GM12878 (cell line): ENCODE measurements at regions not wholly inside any gene's neighbourhood (a gene's known extent, or its start where the extent isn't known, plus 50 kb on each side); places are given as distances from the start of the nearest gene placed in this dataset.

Experiments
- ATAC-seq: fragments of 200-7000 bp; cut with Tn5 transposase; 3 replicates; pipeline ENCODE4 v1.9.1; 2020; ENCODE audit warnings: mild to moderate bottlenecking, moderate library complexity
- BruUV-seq: library from RNA; stranded (reverse); fragments of 400-500 nt; replicated peaks from 2 replicates; lab custom pipeline; 2021; lab: Mats Ljungman, UMichigan
- CTCF ChIA-PET: fragments of 300-600 bp; sonication (Branson Sonifier 250); formaldehyde crosslinking; extraction: SDS; loops from one replicate; lab custom pipeline; 2021; ENCODE audit warnings: inconsistent platforms; lab: Yijun Ruan, JAX
- POLR2A ChIA-PET: fragments of 350-600 bp; formaldehyde crosslinking; extraction: SDS; loops from one replicate; lab custom pipeline; 2021; ENCODE audit warnings: inconsistent platforms; lab: Charles Lee
- RAD21 ChIA-PET: fragments of 300-600 bp; sonication (Branson Sonifier 250); formaldehyde crosslinking; loops from one replicate; lab custom pipeline; 2023; ENCODE audit warnings: antibody characterized with exemption; ENCODE audit not compliant: unreplicated experiment; lab: Charles Lee
- SMC1A ChIA-PET: fragments of 300-600 bp; sonication (Branson Sonifier 250); formaldehyde crosslinking; loops from one replicate; lab custom pipeline; 2023; ENCODE audit not compliant: unreplicated experiment, uncharacterized antibody; lab: Charles Lee
- DNase-seq: peaks from one replicate; pipeline ENCODE4 v3.0.0-alpha.2; 2011; ENCODE audit warnings: low read depth, low spot score
- FAIRE-seq: peaks from 3 replicates; lab custom pipeline; 2011; peaks lifted over from hg19 to GRCh38; lab: Jason Lieb, UNC
- H2AFZ ChIP-seq: 2 replicates; pipeline ENCODE4 v1.6.0; 2011; ENCODE audit warnings: low read depth, low read length, control low read depth; ENCODE audit not compliant: control insufficient read depth
- H3K27ac ChIP-seq: 2 replicates; pipeline ENCODE4 v1.5.1; 2011; ENCODE audit warnings: control low read depth; ENCODE audit not compliant: control insufficient read depth, insufficient read depth
- H3K27me3 ChIP-seq, 2 experiments: replicated peaks in 1 of 2; 2 replicates each; pipeline versions ENCODE4 v1.6.0 to v1.6.1; 2011; ENCODE audit warnings: low read length in 1 of 2; ENCODE audit not compliant: control insufficient read depth in 2 of 2, insufficient read depth in 2 of 2
- H3K36me3 ChIP-seq, 2 experiments: 2 replicates each; pipeline ENCODE4 v1.5.1; 2011; ENCODE audit warnings: low read length in 1 of 2; ENCODE audit not compliant: control insufficient read depth in 2 of 2, insufficient read depth in 2 of 2
- H3K4me1 ChIP-seq: 2 replicates; pipeline ENCODE4 v1.6.1; 2011; ENCODE audit warnings: mild to moderate bottlenecking, low read length, moderate library complexity, mixed read lengths; ENCODE audit not compliant: control insufficient read depth, insufficient read depth
- H3K4me2 ChIP-seq: 2 replicates; pipeline ENCODE4 v1.6.0; 2011; ENCODE audit warnings: control low read depth; ENCODE audit not compliant: control insufficient read depth, insufficient read depth
- H3K4me3 ChIP-seq: fragments of 200-600 bp; sonication (generic); 2 replicates; pipeline ENCODE4 v1.5.1; 2016
- H3K79me2 ChIP-seq: 2 replicates; pipeline ENCODE4 v1.6.0; 2011; ENCODE audit warnings: low read length; ENCODE audit not compliant: control insufficient read depth, insufficient read depth
- H3K9ac ChIP-seq: 2 replicates; pipeline ENCODE4 v1.8.0; 2011; ENCODE audit warnings: low read length, control low read depth, mixed read lengths; ENCODE audit not compliant: control insufficient read depth, insufficient read depth
- H3K9me3 ChIP-seq: replicated peaks from 3 replicates; pipeline ENCODE4 v1.5.1; 2011; ENCODE audit warnings: mild to moderate bottlenecking, low read length; ENCODE audit not compliant: control insufficient read depth, insufficient read depth
- H4K20me1 ChIP-seq: 2 replicates; pipeline ENCODE4 v1.6.0; 2011; ENCODE audit not compliant: control insufficient read depth, insufficient read depth
- BHLHE40 ChIP-seq, 2 experiments: fragments of 450-650 bp in 1 of 2; IDR thresholded peaks; 2 replicates each; pipeline ENCODE4 v1.6.1; 2011 to 2017; ENCODE audit warnings: low read depth in 2 of 2, borderline replicate concordance in 1 of 2, improper control_type of control experiment in 1 of 2, low read length in 1 of 2, mild to moderate bottlenecking in 1 of 2
- BRCA1 ChIP-seq: IDR thresholded peaks from 2 replicates; pipeline ENCODE4 v1.6.1; 2011; ENCODE audit warnings: low read depth, low read length, improper control_type of control experiment
- CBX3 ChIP-seq: fragments of 200-600 bp; sonication (generic); IDR thresholded peaks from 2 replicates; pipeline ENCODE4 v1.6.1; 2016; ENCODE audit warnings: low read depth, borderline replicate concordance
- KAT2A ChIP-seq: conservative IDR thresholded peaks from 2 replicates; pipeline ENCODE4 v1.6.1; 2011; ENCODE audit warnings: low read depth, low read length; ENCODE audit not compliant: control insufficient read depth
- KLF5 ChIP-seq: fragments of 450-650 bp; IDR thresholded peaks from 2 replicates; pipeline ENCODE4 v1.6.1; 2014; ENCODE audit warnings: mild to moderate bottlenecking; ENCODE audit not compliant: partially characterized antibody
- MEF2A ChIP-seq: IDR thresholded peaks from 2 replicates; pipeline ENCODE4 v1.6.1; 2011; ENCODE audit warnings: low read depth, mild to moderate bottlenecking, low read length, moderate library complexity; ENCODE audit not compliant: insufficient read depth
- MLLT1 ChIP-seq: fragments of 450-650 bp; IDR thresholded peaks from 2 replicates; pipeline ENCODE4 v1.6.1; 2016; ENCODE audit warnings: mild to moderate bottlenecking
- MXI1 ChIP-seq: fragments of 150-350 bp; IDR thresholded peaks from 2 replicates; pipeline ENCODE4 v1.6.1; 2011; ENCODE audit warnings: low read depth, mild to moderate bottlenecking, inconsistent platforms, low read length, improper control_type of control experiment
- POLR2AphosphoS2 ChIP-seq: IDR thresholded peaks from 2 replicates; pipeline ENCODE4 v1.6.1; 2011; ENCODE audit warnings: low read depth, mild to moderate bottlenecking, low read length, improper control_type of control experiment, moderate library complexity
- POLR2AphosphoS5 ChIP-seq: IDR thresholded peaks from 2 replicates; pipeline ENCODE4 v1.6.1; 2011; ENCODE audit warnings: mild to moderate bottlenecking, low read length, inconsistent platforms
- SMAD5 ChIP-seq: IDR thresholded peaks from 2 replicates; pipeline ENCODE4 v1.6.1; 2016; ENCODE audit warnings: antibody characterized with exemption, low read depth
- SMARCA5 ChIP-seq: fragments of 450-650 bp; IDR thresholded peaks from 2 replicates; pipeline ENCODE4 v1.6.1; 2017; ENCODE audit warnings: mild to moderate bottlenecking
- SREBF2 ChIP-seq: IDR thresholded peaks from 2 replicates; pipeline ENCODE4 v1.6.1; 2012; ENCODE audit warnings: mild to moderate bottlenecking, low read length
- STAT1 ChIP-seq: fragments of 450-650 bp; conservative IDR thresholded peaks from 2 replicates; pipeline ENCODE4 v1.6.1; 2014; ENCODE audit warnings: antibody characterized with exemption, mild to moderate bottlenecking
- TBL1XR1 ChIP-seq: IDR thresholded peaks from 2 replicates; pipeline ENCODE4 v1.6.1; 2012; ENCODE audit warnings: low read depth, low read length, improper control_type of control experiment
- YY1 ChIP-seq: IDR thresholded peaks from 2 replicates; pipeline ENCODE4 v1.6.1; 2011; ENCODE audit warnings: low read depth, mild to moderate bottlenecking, low read length
- ZBTB40 ChIP-seq: fragments of 450-650 bp; IDR thresholded peaks from 2 replicates; pipeline ENCODE4 v1.6.1; 2016; ENCODE audit warnings: mild to moderate bottlenecking, moderate library complexity, borderline replicate concordance
- ZZZ3 ChIP-seq: IDR thresholded peaks from 2 replicates; pipeline ENCODE4 v1.6.1; 2011; ENCODE audit warnings: low read depth; ENCODE audit not compliant: control insufficient read depth, insufficient read length
- WGBS: methylation state at CpG from one replicate; pipeline ENCODE4 v1.1.6; 2016; ENCODE audit warnings: low lambda C conversion rate; ENCODE audit not compliant: insufficient replicate concordance, insufficient coverage; ENCODE audit errors: missing lambda C conversion rate; 5-methylcytosine and 5-hydroxymethylcytosine counted together
- in situ Hi-C: fragments of 300-500 bp; cut with MboI; formaldehyde crosslinking; loops from 9 replicates; pipeline ENCODE4 v1.14.3; 2018; ENCODE audit warnings: mixed read lengths
- intact Hi-C: fragments of 100-400 bp; cut with micrococcal nuclease; formaldehyde crosslinking; loops from one replicate; pipeline ENCODE4 v1.14.2; 2022; ENCODE audit not compliant: unreplicated experiment

- FAIRE-seq (no peak), ATAC-seq (no peak), DNase-seq (no peak)
- no peaks in the 10 kb centered on the region for H3K4me1 ChIP-seq
- H3K9me3 ChIP-seq = no peaks in the 10 kb centered on the region
- H3K4me3 ChIP-seq = no peak overlapping the region
- H3K9ac ChIP-seq = no peak overlapping the region
- H3K36me3 ChIP-seq = no peaks in the 10 kb centered on the region
- no peak overlapping the region for H2AFZ ChIP-seq
- H4K20me1 ChIP-seq = no peaks in the 10 kb centered on the region
- intact Hi-C loops (no loop called here), in situ Hi-C loops (no loop called here)
- no TSS peak for BruUV-seq
- no peaks in the 10 kb centered on the region for H3K27me3 ChIP-seq
- ChIA-PET SMC1A (no interaction called here), RAD21 (no interaction called here), POLR2A (no interaction called here), CTCF (interaction anchor here (1.4 kb wide), 1 partner anchor 65 kb away, joined by 3 read pairs; no protein-coding TSS in a partner anchor)
- no peak overlapping the region for H3K27ac ChIP-seq
- no peaks in the 10 kb centered on the region for H3K79me2 ChIP-seq
- WGBS = 17% methylated on average over 8 of the region's 8 CpGs
- TF ChIP-seq KLF5 (no peak), KAT2A (no peak), TBL1XR1 (no peak), BRCA1 (no peak), STAT1 (no peak), SREBF2 (no peak), ZZZ3 (no peak), POLR2AphosphoS5 (no peak), ZBTB40 (no peak), BHLHE40 (IDR thresholded peaks at IDR 0.05; ENCODE audit: borderline replicate concordance in 1 of 2, low read depth in 2 of 2, low read length in 1 of 2) (no peak), YY1 (no peak), CBX3 (no peak), SMARCA5 (no peak), POLR2AphosphoS2 (no peak), MEF2A (no peak), MXI1 (no peak), MLLT1 (no peak), SMAD5 (no peak)
- H3K4me2 ChIP-seq = no peak overlapping the region
Observed at GRCh38 chr10:118394301-118395200, 52.4 kb upstream of the FAM204A start.
